ENCODE measurements at regions not wholly inside any gene's neighbourhood (a gene's known extent, or its start where the extent isn't known, plus 50 kb on each side); places are given as distances from the start of the nearest gene placed in this dataset.

- DNase-seq = no peak
These were observed 535.6 kb upstream of the ALCAM start for GRCh38 chr3:104831071-104831470.

- no peak for DNase-seq
These were observed 534.2 kb upstream of the ALCAM start for GRCh38 chr3:104832530-104832929.

- DNase-seq = no peak
These were observed 531.3 kb upstream of the ALCAM start for GRCh38 chr3:104835376-104835775.

GRCh38 chr3:104846270-104846669 lies 520.4 kb upstream of the ALCAM start:
- DNase-seq = no peak

- no peak for DNase-seq
These were observed 517.6 kb upstream of the ALCAM start for GRCh38 chr3:104849070-104849469.

- no peak for DNase-seq
These were observed 512.2 kb upstream of the ALCAM start for GRCh38 chr3:104854468-104854867.

GRCh38 chr3:104855702-104856101 lies 511.0 kb upstream of the ALCAM start:
- DNase-seq = no peak

- no peak for DNase-seq
These were observed 510.0 kb upstream of the ALCAM start for GRCh38 chr3:104856741-104857140.

- DNase-seq = no peak
These were observed 498.4 kb upstream of the ALCAM start for GRCh38 chr3:104868291-104868690.

GRCh38 chr3:104870276-104870675 lies 496.4 kb upstream of the ALCAM start:
- no peak for DNase-seq

GRCh38 chr3:104873331-104873730 lies 493.4 kb upstream of the ALCAM start:
- DNase-seq = no peak

GRCh38 chr3:104878395-104878794 lies 488.3 kb upstream of the ALCAM start:
- DNase-seq = no peak

- no peak for DNase-seq
These were observed 486.8 kb upstream of the ALCAM start for GRCh38 chr3:104879919-104880318.

- no peak for DNase-seq
These were observed 481.4 kb upstream of the ALCAM start for GRCh38 chr3:104885214-104885814.

- no peak for DNase-seq
These were observed 480.3 kb upstream of the ALCAM start for GRCh38 chr3:104886220-104886995.

- DNase-seq = no peak
These were observed 479.6 kb upstream of the ALCAM start for GRCh38 chr3:104887069-104887468.

- DNase-seq = no peak
These were observed 479.1 kb upstream of the ALCAM start for GRCh38 chr3:104887619-104888018.

- DNase-seq = no peak
These were observed 474.7 kb upstream of the ALCAM start for GRCh38 chr3:104892044-104892443.

- no peak for DNase-seq
These were observed 470.1 kb upstream of the ALCAM start for GRCh38 chr3:104896624-104897023.

- no peak for DNase-seq
These were observed 465.3 kb upstream of the ALCAM start for GRCh38 chr3:104901396-104901795.

- DNase-seq = no peak
These were observed 463.6 kb upstream of the ALCAM start for GRCh38 chr3:104903064-104903463.

GRCh38 chr3:104906001-104906639 lies 460.6 kb upstream of the ALCAM start:
- DNase-seq = no peak

GRCh38 chr3:104907507-104907906 lies 459.2 kb upstream of the ALCAM start:
- no peak for DNase-seq

- no peak for DNase-seq
These were observed 457.9 kb upstream of the ALCAM start for GRCh38 chr3:104908761-104909160.
